B cell (primary cell): ENCODE measurements at regions not wholly inside any gene's neighbourhood (a gene's known extent, or its start where the extent isn't known, plus 50 kb on each side); places are given as distances from the start of the nearest gene placed in this dataset.

Source experiments
- EZH2 ChIP-seq: IDR thresholded peaks from 2 replicates; pipeline ENCODE4 v1.6.1; 2012; ENCODE audit warnings: borderline replicate concordance, low read depth, mild to moderate bottlenecking, moderate library complexity, low read length; ENCODE audit not compliant: insufficient read depth, poor library complexity, severe bottlenecking
- TF ChIP-seq, protein P1 (sequence below): fragments of 200-600 bp; IDR thresholded peaks from one replicate; pipeline ENCODE4 v1.8.0; 2022; ENCODE audit warnings: antibody characterized with exemption, mild to moderate bottlenecking

DNA sequence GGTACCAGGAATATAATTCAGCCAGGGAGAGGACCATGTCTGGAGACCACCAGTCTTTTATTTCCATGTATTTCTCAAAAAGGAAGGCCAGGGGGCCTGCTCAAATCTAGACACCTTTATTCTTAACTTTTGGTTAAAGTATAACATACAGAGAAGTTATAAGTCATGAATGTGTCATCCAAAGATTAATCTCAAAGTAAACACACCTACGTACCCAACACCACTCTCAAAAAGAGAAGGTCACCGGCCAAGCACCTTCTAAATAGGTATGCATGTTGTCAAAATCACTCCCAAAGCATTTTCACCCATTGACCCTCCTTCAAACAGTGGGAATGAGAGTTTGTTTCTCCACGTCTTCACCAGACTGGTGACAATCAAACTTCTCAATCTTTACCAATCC, 60.0 kb upstream of the FZD10 start:
- TF ChIP-seq, protein P1, sequence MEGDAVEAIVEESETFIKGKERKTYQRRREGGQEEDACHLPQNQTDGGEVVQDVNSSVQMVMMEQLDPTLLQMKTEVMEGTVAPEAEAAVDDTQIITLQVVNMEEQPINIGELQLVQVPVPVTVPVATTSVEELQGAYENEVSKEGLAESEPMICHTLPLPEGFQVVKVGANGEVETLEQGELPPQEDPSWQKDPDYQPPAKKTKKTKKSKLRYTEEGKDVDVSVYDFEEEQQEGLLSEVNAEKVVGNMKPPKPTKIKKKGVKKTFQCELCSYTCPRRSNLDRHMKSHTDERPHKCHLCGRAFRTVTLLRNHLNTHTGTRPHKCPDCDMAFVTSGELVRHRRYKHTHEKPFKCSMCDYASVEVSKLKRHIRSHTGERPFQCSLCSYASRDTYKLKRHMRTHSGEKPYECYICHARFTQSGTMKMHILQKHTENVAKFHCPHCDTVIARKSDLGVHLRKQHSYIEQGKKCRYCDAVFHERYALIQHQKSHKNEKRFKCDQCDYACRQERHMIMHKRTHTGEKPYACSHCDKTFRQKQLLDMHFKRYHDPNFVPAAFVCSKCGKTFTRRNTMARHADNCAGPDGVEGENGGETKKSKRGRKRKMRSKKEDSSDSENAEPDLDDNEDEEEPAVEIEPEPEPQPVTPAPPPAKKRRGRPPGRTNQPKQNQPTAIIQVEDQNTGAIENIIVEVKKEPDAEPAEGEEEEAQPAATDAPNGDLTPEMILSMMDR: no peak
- no peak for TF ChIP-seq EZH2
